Transverse colon (tissue), 4 donors: ENCODE measurements at regions not wholly inside any gene's neighbourhood (a gene's known extent, or its start where the extent isn't known, plus 50 kb on each side); places are given as distances from the start of the nearest gene placed in this dataset.

Experiments
- DNase-seq: peaks from one replicate; pipeline ENCODE4 v3.0.0-alpha.2; 2019
- H3K27ac ChIP-seq, 4 donors: fragments of 200-600 bp; sonication (generic); 2 replicates each; pipeline ENCODE4 v1.5.1; 2016 to 2018; ENCODE audit warnings: inconsistent platforms in 4 of 4
- H3K27me3 ChIP-seq: fragments of 200-600 bp; sonication (generic); 2 replicates; pipeline ENCODE4 v1.5.1; 2017; ENCODE audit warnings: inconsistent platforms
- H3K36me3 ChIP-seq, 4 donors: fragments of 200-600 bp; sonication (generic); 2 replicates each; pipeline ENCODE4 v1.5.1; 2017 to 2019; ENCODE audit warnings: inconsistent platforms in 4 of 4
- H3K4me1 ChIP-seq, 4 donors: fragments of 200-600 bp; sonication (generic); 2 replicates each; pipeline ENCODE4 v1.5.1; 2017 to 2020; ENCODE audit warnings: inconsistent platforms in 4 of 4
- H3K4me3 ChIP-seq, 4 donors: fragments of 200-600 bp; sonication (generic); 1 replicate in 1 of 4; 2 replicates in 3 of 4; pipeline versions ENCODE4 v1.5.1 to v1.6.1; 2017 to 2019; ENCODE audit warnings: inconsistent platforms in 4 of 4
- H3K9me3 ChIP-seq, 2 donors: fragments of 200-600 bp; sonication (generic); 2 replicates each; pipeline ENCODE4 v1.5.1; 2017 to 2019; ENCODE audit warnings: inconsistent platforms in 2 of 2
- EP300 ChIP-seq: sonication (generic); formaldehyde crosslinking; IDR thresholded peaks from one replicate; pipeline ENCODE4 v1.6.1; 2017; ENCODE audit warnings: antibody characterized with exemption, low read depth
- POLR2A ChIP-seq: fragments of 450-650 bp; IDR thresholded peaks from one replicate; pipeline ENCODE4 v1.6.1; 2016; ENCODE audit warnings: antibody characterized with exemption, mild to moderate bottlenecking, moderate library complexity
- POLR2AphosphoS5 ChIP-seq, 3 donors: sonication (generic); formaldehyde crosslinking; IDR thresholded peaks; one replicate each; pipeline ENCODE4 v1.6.1; 2016; ENCODE audit warnings: antibody characterized with exemption in 3 of 3
- WGBS, 2 donors: methylation state at CpG; one replicate each; pipeline ENCODE4 v1.1.5; 2018; ENCODE audit warnings: low coverage in 1 of 2; 5-methylcytosine and 5-hydroxymethylcytosine counted together
- in situ Hi-C, 4 donors: fragments of 200-750 bp; cut with MboI; loops; one replicate each; pipeline versions ENCODE4 v1.15.0 to v1.15.1; 2017; ENCODE audit warnings: low sequenced_read_pairs in 3 of 4, low pct_ligation_motif_present in 1 of 4, low pct_unique_long_range_greater_than_20kb in 1 of 4
- intact Hi-C: fragments of 100-400 bp; cut with DNase I; formaldehyde crosslinking; loops from one replicate; pipeline ENCODE4 v1.15.1; 2023; ENCODE audit warnings: low total_unique reads
- TF ChIP-seq, protein P1 (sequence below), 5 experiments: fragments of 200-600 bp in 3 of 5; fragments of 450-650 bp in 2 of 5; sonication (generic) in 3 of 5; IDR thresholded peaks; 1 replicate in 2 of 5; 2 replicates in 3 of 5; pipeline ENCODE4 v1.5.1; 2016 to 2017; ENCODE audit warnings: antibody characterized with exemption in 5 of 5, inconsistent platforms in 3 of 5, mild to moderate bottlenecking in 2 of 5, moderate library complexity in 1 of 5

DNA sequence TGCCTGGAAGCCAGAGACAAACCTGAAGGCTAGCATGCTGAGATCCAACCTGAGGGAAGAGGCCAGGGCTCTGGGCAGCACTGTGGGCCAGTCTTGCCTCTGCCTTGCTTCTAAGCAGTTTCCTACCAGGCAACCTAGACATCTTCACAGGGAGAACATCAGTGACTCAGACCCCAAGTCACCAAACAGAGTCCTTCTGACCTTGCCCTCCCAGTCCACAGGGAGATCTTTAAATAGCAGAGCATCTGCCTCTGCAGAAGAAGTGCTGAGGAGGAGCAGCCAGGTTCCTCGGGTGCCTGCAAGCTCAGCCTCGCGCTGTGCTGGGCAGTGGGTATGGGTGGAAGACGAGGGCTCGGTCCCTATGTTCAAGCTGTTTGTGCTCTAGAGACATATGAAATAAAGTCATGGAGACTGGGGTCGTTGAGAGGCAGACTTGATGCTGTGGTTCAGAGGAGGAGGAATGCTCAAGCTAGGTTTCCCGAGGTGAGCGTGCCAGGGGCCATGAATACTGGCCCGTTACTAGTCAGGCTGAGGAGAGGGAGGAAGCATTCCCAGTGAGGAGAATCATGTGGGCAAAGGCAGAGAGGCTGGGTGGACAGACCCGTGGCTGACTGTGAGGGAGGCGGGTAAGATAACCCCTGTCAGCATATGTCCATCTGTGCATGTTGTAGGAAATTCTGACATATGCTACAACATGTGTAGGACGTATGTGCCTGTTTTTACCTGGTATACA lies 66.5 kb downstream of the BOLA3 start:
- no peak for DNase-seq
- Histone ChIP-seq H3K27me3 (no peaks in the 10 kb centered on the region), H3K36me3 (no peaks in the 10 kb centered on the region), H3K4me3 (no peak overlapping the region), H3K4me1 (peaks cover 0 to 6% (median 0%) of the 10 kb centered on the region in 4 donors), H3K27ac (no peak overlapping the region), H3K9me3 (no peaks in the 10 kb centered on the region)
- 92% methylated on average over 12 of the region's 12 CpGs; no CpG with 5 or more reads in 1 of the 2 donors for WGBS, 2 donors
- intact Hi-C loops: no loop called here
- in situ Hi-C loops: no loop called here
- no peak for TF ChIP-seq POLR2AphosphoS5 (IDR thresholded peaks at IDR 0.05)
- TF ChIP-seq EP300: no peak
- TF ChIP-seq, protein P1, sequence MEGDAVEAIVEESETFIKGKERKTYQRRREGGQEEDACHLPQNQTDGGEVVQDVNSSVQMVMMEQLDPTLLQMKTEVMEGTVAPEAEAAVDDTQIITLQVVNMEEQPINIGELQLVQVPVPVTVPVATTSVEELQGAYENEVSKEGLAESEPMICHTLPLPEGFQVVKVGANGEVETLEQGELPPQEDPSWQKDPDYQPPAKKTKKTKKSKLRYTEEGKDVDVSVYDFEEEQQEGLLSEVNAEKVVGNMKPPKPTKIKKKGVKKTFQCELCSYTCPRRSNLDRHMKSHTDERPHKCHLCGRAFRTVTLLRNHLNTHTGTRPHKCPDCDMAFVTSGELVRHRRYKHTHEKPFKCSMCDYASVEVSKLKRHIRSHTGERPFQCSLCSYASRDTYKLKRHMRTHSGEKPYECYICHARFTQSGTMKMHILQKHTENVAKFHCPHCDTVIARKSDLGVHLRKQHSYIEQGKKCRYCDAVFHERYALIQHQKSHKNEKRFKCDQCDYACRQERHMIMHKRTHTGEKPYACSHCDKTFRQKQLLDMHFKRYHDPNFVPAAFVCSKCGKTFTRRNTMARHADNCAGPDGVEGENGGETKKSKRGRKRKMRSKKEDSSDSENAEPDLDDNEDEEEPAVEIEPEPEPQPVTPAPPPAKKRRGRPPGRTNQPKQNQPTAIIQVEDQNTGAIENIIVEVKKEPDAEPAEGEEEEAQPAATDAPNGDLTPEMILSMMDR (IDR thresholded peaks at IDR 0.05): no peak
- TF ChIP-seq POLR2A: no peak

DNA sequence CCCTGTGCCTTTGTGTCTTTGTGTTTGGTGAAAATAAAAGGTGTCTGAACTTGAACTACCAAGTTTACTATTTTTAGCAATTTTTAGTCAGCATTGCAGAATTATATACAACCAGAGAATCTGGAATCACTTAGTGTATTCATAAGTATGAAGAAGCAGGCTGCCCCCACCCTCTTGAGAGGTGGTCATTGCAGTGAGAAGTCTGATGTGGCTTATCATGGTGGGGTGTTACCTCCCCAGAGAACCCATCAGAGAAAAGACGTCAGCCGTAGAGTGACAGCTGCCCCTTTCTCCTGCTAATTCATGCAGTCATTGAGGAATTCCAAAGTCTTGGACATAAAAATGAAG lies 66.0 kb downstream of the BOLA3 start:
- DNase-seq: no peak
- intact Hi-C loops: no loop called here
- Histone ChIP-seq H3K9me3 (no peaks in the 10 kb centered on the region), H3K36me3 (no peaks in the 10 kb centered on the region), H3K27me3 (no peaks in the 10 kb centered on the region), H3K27ac (no peak overlapping the region), H3K4me3 (no peak overlapping the region), H3K4me1 (peaks cover 0 to 6% (median 0%) of the 10 kb centered on the region in 4 donors)
- TF ChIP-seq POLR2AphosphoS5 (IDR thresholded peaks at IDR 0.05) (no peak), POLR2A (no peak), EP300 (no peak)
- TF ChIP-seq, protein P1 (IDR thresholded peaks at IDR 0.05): no peak
- 100% methylated on average over 2 of the region's 2 CpGs; no CpG with 5 or more reads in 1 of the 2 donors for WGBS, 2 donors
- in situ Hi-C loops: no loop called here

DNA sequence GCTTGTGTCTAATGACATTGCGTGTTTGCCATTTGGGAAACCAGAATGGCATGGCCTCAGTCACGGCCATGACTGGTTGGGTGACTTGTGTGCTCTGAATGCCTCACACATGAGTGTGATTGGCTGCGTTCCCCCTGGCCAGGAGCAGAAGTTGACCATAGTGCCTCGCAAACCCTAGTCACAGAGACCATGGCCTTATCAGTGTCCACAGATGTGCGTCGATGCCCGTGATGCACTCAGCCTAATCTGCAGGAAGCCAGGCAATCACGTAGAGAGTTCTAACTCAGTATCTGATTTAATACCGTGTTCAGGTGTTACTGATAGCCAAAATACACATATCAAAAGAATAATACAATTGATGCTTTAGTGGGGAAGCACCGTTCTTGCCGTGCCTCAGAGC lies 64.0 kb downstream of the BOLA3 start:
- Histone ChIP-seq H3K36me3 (peaks cover 0 to 11% (median 5%) of the 10 kb centered on the region in 4 donors), H3K4me3 (no peak overlapping the region), H3K27ac (no peak overlapping the region), H3K9me3 (no peaks in the 10 kb centered on the region), H3K4me1 (peaks cover 0 to 6% (median 0%) of the 10 kb centered on the region in 4 donors), H3K27me3 (no peaks in the 10 kb centered on the region)
- intact Hi-C loops (no loop called here), in situ Hi-C loops (no loop called here)
- TF ChIP-seq EP300: no peak
- TF ChIP-seq POLR2AphosphoS5 (IDR thresholded peaks at IDR 0.05): no peak
- TF ChIP-seq POLR2A: no peak
- TF ChIP-seq, protein P1 (IDR thresholded peaks at IDR 0.05): no peak
- DNase-seq: no peak
- 95 to 100% methylated on average over 2 to 11 of the region's 11 CpGs for WGBS, 2 donors
